HG03521 (cell line): ENCODE measurements at regions not wholly inside any gene's neighbourhood (a gene's known extent, or its start where the extent isn't known, plus 50 kb on each side); places are given as distances from the start of the nearest gene placed in this dataset.

Experiments used
- ATAC-seq: cut with Tn5 transposase; IDR thresholded peaks from one replicate; pipeline ENCODE4 v1.9.1; 2021; ENCODE audit warnings: mild to moderate bottlenecking, moderate library complexity; ENCODE audit not compliant: unreplicated experiment

GRCh38 chr5:174425271-174425963 is 299.0 kb upstream of the MSX2 start:
- no peak for ATAC-seq

GRCh38 chr5:174425964-174426290 is 298.5 kb upstream of the MSX2 start:
- no peak for ATAC-seq

- no peak for ATAC-seq
These were observed 298.0 kb upstream of the MSX2 start for GRCh38 chr5:174426388-174426787.

- ATAC-seq = no peak
These were observed 297.5 kb upstream of the MSX2 start for GRCh38 chr5:174426851-174427250.

GRCh38 chr5:174427304-174427703 is 297.1 kb upstream of the MSX2 start:
- no peak for ATAC-seq

- no peak for ATAC-seq
These were observed 295.5 kb upstream of the MSX2 start for GRCh38 chr5:174428895-174429294.

GRCh38 chr5:174430940-174431339 is 293.4 kb upstream of the MSX2 start:
- no peak for ATAC-seq

- no peak for ATAC-seq
These were observed 292.9 kb upstream of the MSX2 start for GRCh38 chr5:174431504-174431903.

- no peak for ATAC-seq
These were observed 291.3 kb upstream of the MSX2 start for GRCh38 chr5:174433098-174433497.

GRCh38 chr5:174436750-174437149 is 287.6 kb upstream of the MSX2 start:
- ATAC-seq = no peak

GRCh38 chr5:174444479-174445188 is 279.7 kb upstream of the MSX2 start:
- ATAC-seq = no peak

GRCh38 chr5:174446446-174446845 is 277.9 kb upstream of the MSX2 start:
- no peak for ATAC-seq

- no peak for ATAC-seq
These were observed 277.4 kb upstream of the MSX2 start for GRCh38 chr5:174446988-174447387.

- ATAC-seq = no peak
These were observed 276.3 kb upstream of the MSX2 start for GRCh38 chr5:174448041-174448440.

- no peak for ATAC-seq
These were observed 275.7 kb upstream of the MSX2 start for GRCh38 chr5:174448662-174449061.

- no peak for ATAC-seq
These were observed 270.7 kb upstream of the MSX2 start for GRCh38 chr5:174453690-174454089.

GRCh38 chr5:174454464-174454863 is 269.9 kb upstream of the MSX2 start:
- no peak for ATAC-seq

- ATAC-seq = no peak
These were observed 269.5 kb upstream of the MSX2 start for GRCh38 chr5:174454890-174455289.

- no peak for ATAC-seq
These were observed 269.1 kb upstream of the MSX2 start for GRCh38 chr5:174455301-174455700.

- no peak for ATAC-seq
These were observed 267.2 kb upstream of the MSX2 start for GRCh38 chr5:174457141-174457678.

- ATAC-seq = no peak
These were observed 265.2 kb upstream of the MSX2 start for GRCh38 chr5:174459071-174459702.

GRCh38 chr5:174459832-174460448 is 264.4 kb upstream of the MSX2 start:
- ATAC-seq = no peak
